NCI-H748 treated with DMSO at 0.1 percent for 48 hours (cell line): ENCODE measurements at regions not wholly inside any gene's neighbourhood (a gene's known extent, or its start where the extent isn't known, plus 50 kb on each side); places are given as distances from the start of the nearest gene placed in this dataset.
"Not testable (repeated sequence)": the region's sequence is repeated elsewhere in the genome, so short reads cannot be mapped to it uniquely, and the experiment has no call there.

Experiments used
- DNase-seq: peaks from one replicate; lab custom pipeline; 2025; lab: John Stamatoyannopoulos, UW

GRCh38 chr18:29855637-29856036 is 1186.9 kb downstream of the DSC3 start:
- DNase-seq = no peak

DNA sequence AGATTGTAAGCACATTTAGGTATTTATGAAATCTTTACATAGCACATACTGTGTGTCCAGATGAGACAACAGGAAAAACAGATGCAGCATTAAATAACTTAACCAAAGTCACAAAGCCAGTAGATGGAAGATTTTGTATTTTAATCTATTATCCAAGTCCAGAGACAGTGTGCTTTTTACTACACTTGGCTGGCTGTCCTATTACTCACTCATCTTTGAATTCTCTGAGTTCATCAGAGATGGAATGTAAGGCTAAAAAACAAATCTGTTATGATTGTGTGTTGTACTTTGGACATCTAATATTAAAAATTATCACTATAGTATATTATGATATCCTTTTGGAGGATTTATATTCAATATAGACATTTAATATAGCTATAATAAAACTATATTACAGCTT is 1189.4 kb downstream of the DSC3 start:
- DNase-seq = no peak

- DNase-seq = no peak
Measured at GRCh38 chr18:29849144-29849543, 1193.4 kb downstream of the DSC3 start.

GRCh38 chr18:29841631-29842030 is 1200.9 kb downstream of the DSC3 start:
- no peak for DNase-seq

- no peak for DNase-seq
Measured at GRCh38 chr18:29840089-29840488, 1202.5 kb downstream of the DSC3 start.

GRCh38 chr18:29838961-29839360 is 1203.6 kb downstream of the DSC3 start:
- not testable (repeated sequence) for DNase-seq

DNA sequence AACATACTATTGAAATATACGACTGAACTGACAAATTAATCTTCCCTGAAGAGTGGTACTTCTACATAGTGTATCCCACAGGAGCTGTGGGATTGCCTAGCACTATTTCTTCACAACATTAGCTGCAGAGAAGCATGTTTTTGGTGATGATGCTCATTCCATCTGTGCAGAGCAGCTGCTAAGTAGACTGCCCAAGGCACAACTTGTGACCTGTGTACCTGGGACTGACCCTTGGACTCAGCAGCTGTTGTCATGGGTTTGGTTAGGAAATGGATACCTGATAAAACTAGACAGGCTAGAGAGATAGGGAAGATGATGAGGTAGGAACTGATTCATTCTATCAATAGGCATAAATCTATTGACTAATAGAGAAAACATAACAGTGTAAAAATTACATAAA is 1204.0 kb downstream of the DSC3 start:
- DNase-seq = no peak

- DNase-seq = no peak
Measured at GRCh38 chr18:29823671-29824070, 1218.9 kb downstream of the DSC3 start.

GRCh38 chr18:29821544-29821943 is 1221.0 kb downstream of the DSC3 start:
- no peak for DNase-seq

DNA sequence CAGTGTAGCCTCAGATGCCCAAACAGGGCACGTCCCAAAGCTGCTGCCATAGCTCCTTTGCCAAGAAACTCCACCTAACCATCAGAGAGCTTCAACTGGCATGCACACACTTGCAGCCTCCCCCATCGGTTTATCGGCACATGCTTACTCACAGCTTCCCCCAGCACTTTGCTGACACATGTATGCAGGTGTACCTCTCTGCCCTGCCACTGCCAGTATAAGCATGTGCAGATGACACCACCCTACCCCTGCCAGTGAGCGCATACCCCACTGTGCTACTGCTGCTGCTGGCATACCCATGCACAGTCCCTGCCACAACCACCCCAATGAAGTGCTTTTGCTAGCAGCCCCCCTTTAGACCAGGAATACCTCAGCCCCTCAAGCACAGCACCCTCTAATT is 1231.0 kb downstream of the DSC3 start:
- DNase-seq = no peak

- no peak for DNase-seq
Measured at GRCh38 chr18:29780816-29781215, 1261.7 kb downstream of the DSC3 start.

DNA sequence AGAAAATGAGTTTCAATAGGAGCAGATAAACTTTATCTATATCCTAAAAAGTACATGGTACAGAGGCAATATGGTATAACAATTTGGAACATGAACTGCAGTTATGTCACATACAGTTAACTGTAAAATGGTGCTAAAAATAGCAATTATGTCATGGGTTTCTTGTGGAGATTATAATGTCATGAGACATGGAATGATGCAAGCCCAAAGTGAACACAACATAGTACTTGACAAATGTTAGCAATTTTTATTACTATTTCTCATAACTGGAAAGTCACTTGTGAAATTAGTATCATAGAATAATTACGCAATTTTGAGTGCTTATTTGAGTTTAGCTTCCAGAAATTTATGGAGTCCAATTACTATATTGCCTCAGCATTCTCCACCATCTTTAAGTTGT is 1263.4 kb downstream of the DSC3 start:
- DNase-seq = no peak

GRCh38 chr18:29753379-29753778 is 1289.2 kb downstream of the DSC3 start:
- no peak for DNase-seq

DNA sequence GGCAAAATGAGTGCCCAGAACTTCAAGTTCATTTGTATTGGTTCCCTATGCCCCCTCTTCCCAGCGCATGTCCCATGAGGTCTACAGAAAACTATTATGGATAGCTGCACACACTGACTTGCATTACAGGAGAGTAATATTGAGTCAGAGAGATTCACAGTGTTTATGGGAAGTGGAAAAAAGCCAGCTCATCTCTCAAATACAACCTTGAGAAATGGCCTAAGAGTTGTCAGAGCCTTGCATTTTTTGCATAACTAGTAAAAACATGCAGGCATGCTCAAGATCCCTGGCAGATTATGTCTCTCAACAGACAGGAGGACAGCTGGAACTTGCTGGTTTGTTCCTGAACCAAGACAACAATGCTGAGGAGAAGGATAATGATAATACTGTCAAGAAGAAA is 1292.8 kb downstream of the DSC3 start:
- no peak for DNase-seq

DNA sequence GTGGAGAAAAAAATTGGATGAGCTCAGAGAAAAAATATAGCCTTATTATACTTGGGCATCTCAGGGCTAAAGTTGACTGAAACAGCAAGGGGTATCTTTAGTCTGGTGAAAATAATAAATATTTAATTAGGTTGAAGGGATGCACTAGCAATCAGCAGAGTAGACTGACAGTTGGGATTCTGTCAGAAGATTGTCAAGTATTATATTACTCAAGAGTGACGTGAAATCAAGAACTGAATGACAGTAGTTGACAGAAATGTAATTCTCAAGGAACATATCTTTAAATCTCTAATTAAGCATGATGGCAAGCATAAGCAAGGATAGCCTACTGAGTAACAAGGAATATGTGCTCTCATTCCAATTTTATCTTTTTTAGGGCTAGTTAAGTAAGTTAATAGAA is 1301.1 kb downstream of the DSC3 start:
- no peak for DNase-seq

DNA sequence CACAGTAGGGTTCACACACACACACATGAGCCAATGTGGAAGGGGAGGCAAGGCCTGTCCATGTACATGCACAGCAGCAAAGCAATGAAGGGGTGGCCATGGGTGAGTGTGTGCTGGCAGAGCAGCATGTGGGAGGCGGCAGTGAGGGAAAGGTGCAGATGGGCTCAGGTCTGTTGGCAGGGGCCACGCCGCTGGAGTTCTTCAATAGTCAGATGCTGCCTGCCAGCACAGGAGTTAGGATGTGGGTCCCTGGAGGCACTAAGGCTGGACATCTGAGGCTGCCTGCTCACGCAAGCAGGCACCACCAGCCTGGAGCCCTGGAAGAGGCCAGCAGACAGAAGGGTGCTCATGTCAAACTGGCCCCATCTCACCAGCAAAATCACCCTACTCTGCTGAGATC is 1304.9 kb downstream of the DSC3 start:
- DNase-seq = no peak

- no peak for DNase-seq
Measured at GRCh38 chr18:29737190-29737589, 1305.4 kb downstream of the DSC3 start.

DNA sequence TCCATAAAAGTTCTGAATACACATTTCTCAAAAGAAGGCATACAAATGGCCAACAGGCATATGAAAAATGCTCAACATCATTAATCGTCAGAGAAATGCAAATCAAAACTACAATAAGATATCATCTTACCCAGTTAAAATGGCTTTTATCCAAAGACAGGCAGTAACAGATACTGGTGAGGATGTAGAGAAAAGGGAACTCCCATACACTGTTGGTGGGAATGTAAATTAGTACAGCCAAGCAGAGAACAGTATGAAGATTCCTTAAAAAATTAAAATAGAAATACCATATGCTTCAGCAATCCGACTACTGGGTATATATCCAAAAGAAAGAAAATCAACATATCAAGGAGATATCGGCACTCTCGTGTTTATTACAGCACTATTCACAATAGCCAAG is 1312.5 kb downstream of the DSC3 start:
- DNase-seq = no peak

DNA sequence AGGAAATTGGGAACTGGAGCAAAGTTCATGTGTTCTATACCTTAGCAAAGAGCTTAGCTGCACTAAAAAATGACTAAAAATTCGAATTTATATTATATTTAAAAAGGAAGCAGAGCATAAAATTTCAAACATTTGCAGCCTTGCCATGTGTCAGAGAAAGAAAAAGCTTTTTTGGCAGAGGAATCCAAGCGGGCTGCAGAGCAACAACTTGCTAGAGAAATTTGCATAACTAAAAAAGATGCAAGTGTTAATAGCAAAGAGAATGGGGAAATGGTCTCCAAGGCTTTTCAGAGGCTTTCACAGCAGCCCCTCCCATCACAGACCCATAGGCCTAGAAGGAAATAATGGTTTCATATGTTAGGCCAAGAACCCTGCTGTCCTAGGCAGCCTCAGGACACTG is 1315.9 kb downstream of the DSC3 start:
- no peak for DNase-seq

- DNase-seq = not testable (repeated sequence)
Measured at GRCh38 chr18:29723486-29723885, 1319.1 kb downstream of the DSC3 start.

GRCh38 chr18:29715960-29716359 is 1326.6 kb downstream of the DSC3 start:
- not testable (repeated sequence) for DNase-seq

DNA sequence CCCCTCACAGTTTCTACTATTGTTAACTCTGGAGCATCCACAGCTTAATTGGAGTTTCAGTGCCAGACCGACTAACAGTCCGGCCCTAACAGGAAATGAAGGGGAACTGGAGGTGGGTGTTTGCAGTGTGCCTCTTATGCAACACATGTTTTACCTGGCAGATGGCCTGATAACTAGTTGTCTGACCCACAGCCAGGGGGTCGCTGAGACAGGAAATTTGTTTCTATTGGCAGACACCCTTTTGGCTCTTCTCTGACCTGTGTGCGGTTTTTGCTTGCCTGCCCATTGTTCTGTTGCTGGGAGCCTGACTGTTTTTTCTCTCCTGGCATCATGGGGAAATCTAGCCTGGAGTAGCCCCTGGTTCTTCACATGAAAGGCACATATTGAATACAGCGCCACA is 1329.8 kb downstream of the DSC3 start:
- DNase-seq = no peak

GRCh38 chr18:29711932-29712331 is 1330.6 kb downstream of the DSC3 start:
- DNase-seq = no peak

GRCh38 chr18:29693334-29693733 is 1349.2 kb downstream of the DSC3 start:
- no peak for DNase-seq

GRCh38 chr18:29681578-29681977 is 1361.0 kb downstream of the DSC3 start:
- no peak for DNase-seq
